GM12878 (cell line): ENCODE measurements at regions not wholly inside any gene's neighbourhood (a gene's known extent, or its start where the extent isn't known, plus 50 kb on each side); places are given as distances from the start of the nearest gene placed in this dataset.

Experiments
- ATAC-seq: fragments of 200-7000 bp; cut with Tn5 transposase; 3 replicates; pipeline ENCODE4 v1.9.1; 2020; ENCODE audit warnings: mild to moderate bottlenecking, moderate library complexity
- BruUV-seq: library from RNA; stranded (reverse); fragments of 400-500 nt; replicated peaks from 2 replicates; lab custom pipeline; 2021; lab: Mats Ljungman, UMichigan
- CTCF ChIA-PET: fragments of 300-600 bp; sonication (Branson Sonifier 250); formaldehyde crosslinking; extraction: SDS; loops from one replicate; lab custom pipeline; 2021; ENCODE audit warnings: inconsistent platforms; lab: Yijun Ruan, JAX
- POLR2A ChIA-PET: fragments of 350-600 bp; formaldehyde crosslinking; extraction: SDS; loops from one replicate; lab custom pipeline; 2021; ENCODE audit warnings: inconsistent platforms; lab: Charles Lee
- RAD21 ChIA-PET: fragments of 300-600 bp; sonication (Branson Sonifier 250); formaldehyde crosslinking; loops from one replicate; lab custom pipeline; 2023; ENCODE audit warnings: antibody characterized with exemption; ENCODE audit not compliant: unreplicated experiment; lab: Charles Lee
- SMC1A ChIA-PET: fragments of 300-600 bp; sonication (Branson Sonifier 250); formaldehyde crosslinking; loops from one replicate; lab custom pipeline; 2023; ENCODE audit not compliant: unreplicated experiment, uncharacterized antibody; lab: Charles Lee
- DNase-seq: peaks from one replicate; pipeline ENCODE4 v3.0.0-alpha.2; 2011; ENCODE audit warnings: low read depth, low spot score
- FAIRE-seq: peaks from 3 replicates; lab custom pipeline; 2011; peaks lifted over from hg19 to GRCh38; lab: Jason Lieb, UNC
- H2AFZ ChIP-seq: 2 replicates; pipeline ENCODE4 v1.6.0; 2011; ENCODE audit warnings: low read depth, low read length, control low read depth; ENCODE audit not compliant: control insufficient read depth
- H3K27ac ChIP-seq: 2 replicates; pipeline ENCODE4 v1.5.1; 2011; ENCODE audit warnings: control low read depth; ENCODE audit not compliant: control insufficient read depth, insufficient read depth
- H3K27me3 ChIP-seq, 2 experiments: replicated peaks in 1 of 2; 2 replicates each; pipeline versions ENCODE4 v1.6.0 to v1.6.1; 2011; ENCODE audit warnings: low read length in 1 of 2; ENCODE audit not compliant: control insufficient read depth in 2 of 2, insufficient read depth in 2 of 2
- H3K36me3 ChIP-seq, 2 experiments: 2 replicates each; pipeline ENCODE4 v1.5.1; 2011; ENCODE audit warnings: low read length in 1 of 2; ENCODE audit not compliant: control insufficient read depth in 2 of 2, insufficient read depth in 2 of 2
- H3K4me1 ChIP-seq: 2 replicates; pipeline ENCODE4 v1.6.1; 2011; ENCODE audit warnings: mild to moderate bottlenecking, low read length, moderate library complexity, mixed read lengths; ENCODE audit not compliant: control insufficient read depth, insufficient read depth
- H3K4me2 ChIP-seq: 2 replicates; pipeline ENCODE4 v1.6.0; 2011; ENCODE audit warnings: control low read depth; ENCODE audit not compliant: control insufficient read depth, insufficient read depth
- H3K4me3 ChIP-seq: fragments of 200-600 bp; sonication (generic); 2 replicates; pipeline ENCODE4 v1.5.1; 2016
- H3K79me2 ChIP-seq: 2 replicates; pipeline ENCODE4 v1.6.0; 2011; ENCODE audit warnings: low read length; ENCODE audit not compliant: control insufficient read depth, insufficient read depth
- H3K9ac ChIP-seq: 2 replicates; pipeline ENCODE4 v1.8.0; 2011; ENCODE audit warnings: low read length, control low read depth, mixed read lengths; ENCODE audit not compliant: control insufficient read depth, insufficient read depth
- H3K9me3 ChIP-seq: replicated peaks from 3 replicates; pipeline ENCODE4 v1.5.1; 2011; ENCODE audit warnings: mild to moderate bottlenecking, low read length; ENCODE audit not compliant: control insufficient read depth, insufficient read depth
- H4K20me1 ChIP-seq: 2 replicates; pipeline ENCODE4 v1.6.0; 2011; ENCODE audit not compliant: control insufficient read depth, insufficient read depth
- ATF3 ChIP-seq: IDR thresholded peaks from 2 replicates; pipeline ENCODE4 v1.6.1; 2011; ENCODE audit warnings: low read depth, mild to moderate bottlenecking, low read length, moderate library complexity, borderline replicate concordance; ENCODE audit errors: extremely low read depth
- CEBPZ ChIP-seq: fragments of 150-350 bp; IDR thresholded peaks from 2 replicates; pipeline ENCODE4 v1.6.1; 2016; ENCODE audit warnings: low read depth, low read length
- ETV6 ChIP-seq, 2 experiments: fragments of 450-650 bp in 1 of 2; IDR thresholded peaks in 1 of 2; conservative IDR thresholded peaks in 1 of 2; 2 replicates each; pipeline ENCODE4 v1.6.1; 2014; ENCODE audit warnings: antibody characterized with exemption in 1 of 2, borderline replicate concordance in 1 of 2, low read depth in 1 of 2, mild to moderate bottlenecking in 1 of 2, moderate library complexity in 1 of 2
- KDM1A ChIP-seq: fragments of 200-600 bp; sonication (generic); IDR thresholded peaks from 2 replicates; pipeline ENCODE4 v1.6.1; 2016; ENCODE audit warnings: borderline replicate concordance
- NR2C1 ChIP-seq: fragments of 450-650 bp; IDR thresholded peaks from 2 replicates; pipeline ENCODE4 v1.6.1; 2017; ENCODE audit warnings: antibody characterized with exemption, mild to moderate bottlenecking, moderate library complexity
- REST ChIP-seq: IDR thresholded peaks from 2 replicates; pipeline ENCODE4 v1.6.1; 2012; ENCODE audit warnings: mild to moderate bottlenecking, low read depth, low read length
- WRNIP1 ChIP-seq: IDR thresholded peaks from 2 replicates; pipeline ENCODE4 v1.6.1; 2011; ENCODE audit warnings: low read depth, low read length, improper control_type of control experiment, borderline replicate concordance
- ZBTB40 ChIP-seq: fragments of 450-650 bp; IDR thresholded peaks from 2 replicates; pipeline ENCODE4 v1.6.1; 2016; ENCODE audit warnings: mild to moderate bottlenecking, moderate library complexity, borderline replicate concordance
- WGBS: methylation state at CpG from one replicate; pipeline ENCODE4 v1.1.6; 2016; ENCODE audit warnings: low lambda C conversion rate; ENCODE audit not compliant: insufficient replicate concordance, insufficient coverage; ENCODE audit errors: missing lambda C conversion rate; 5-methylcytosine and 5-hydroxymethylcytosine counted together
- in situ Hi-C: fragments of 300-500 bp; cut with MboI; formaldehyde crosslinking; loops from 9 replicates; pipeline ENCODE4 v1.14.3; 2018; ENCODE audit warnings: mixed read lengths
- intact Hi-C: fragments of 100-400 bp; cut with micrococcal nuclease; formaldehyde crosslinking; loops from one replicate; pipeline ENCODE4 v1.14.2; 2022; ENCODE audit not compliant: unreplicated experiment

GRCh38 chr22:34299496-34299895 lies 379.2 kb upstream of the LARGE1 start:
- Histone ChIP-seq H3K4me1 (no peaks in the 10 kb centered on the region), H4K20me1 (no peaks in the 10 kb centered on the region), H3K9me3 (no peaks in the 10 kb centered on the region), H2AFZ (no peak overlapping the region), H3K4me2 (no peak overlapping the region), H3K9ac (no peak overlapping the region), H3K27me3 (no peaks in the 10 kb centered on the region), H3K27ac (no peak overlapping the region), H3K36me3 (no peaks in the 10 kb centered on the region), H3K4me3 (no peak overlapping the region), H3K79me2 (no peaks in the 10 kb centered on the region)
- 38% methylated on average over 1 of the region's 1 CpG for WGBS
- ChIA-PET POLR2A (no interaction called here), SMC1A (no interaction called here), RAD21 (no interaction called here), CTCF (no interaction called here)
- intact Hi-C loops (no loop called here), in situ Hi-C loops (no loop called here)
- no peak for DNase-seq
- BruUV-seq = no TSS peak
- no peak for ATAC-seq
- no peak for FAIRE-seq
- TF ChIP-seq CEBPZ (no peak), ETV6 (conservative IDR thresholded peaks at IDR 0.05 in 1 of 2, IDR thresholded peaks at IDR 0.05 in 1 of 2; ENCODE audit: borderline replicate concordance in 1 of 2, low read depth in 1 of 2) (no peak), ATF3 (no peak), ZBTB40 (no peak), NR2C1 (no peak), KDM1A (no peak), WRNIP1 (no peak), REST (no peak)
